H9 (cell line): ENCODE measurements at regions not wholly inside any gene's neighbourhood (a gene's known extent, or its start where the extent isn't known, plus 50 kb on each side); places are given as distances from the start of the nearest gene placed in this dataset.

Experiments used
- DNase-seq: peaks from one replicate; pipeline ENCODE4 v3.0.0-alpha.2; 2017
- H2AFZ ChIP-seq: one replicate; pipeline ENCODE4 v1.6.1; 2013; ENCODE audit warnings: mild to moderate bottlenecking, low read length, control low read depth, moderate library complexity
- H2AK5ac ChIP-seq: 2 replicates; pipeline ENCODE4 v1.6.1; 2013; ENCODE audit warnings: low read length, control low read depth, mixed read lengths; ENCODE audit not compliant: insufficient read length
- H2BK120ac ChIP-seq: one replicate; pipeline ENCODE4 v1.6.1; 2013; ENCODE audit warnings: low read depth, mild to moderate bottlenecking, low read length, control low read depth, inconsistent platforms; ENCODE audit not compliant: poor library complexity, severe bottlenecking
- H2BK12ac ChIP-seq: 2 replicates; pipeline ENCODE4 v1.6.1; 2013; ENCODE audit warnings: low read length, control low read depth, mixed read lengths, low read depth; ENCODE audit not compliant: insufficient read length
- H2BK15ac ChIP-seq: 2 replicates; pipeline ENCODE4 v1.6.1; 2013; ENCODE audit warnings: low read depth, low read length, control low read depth
- H2BK20ac ChIP-seq: one replicate; pipeline ENCODE4 v1.6.1; 2013; ENCODE audit warnings: low read depth, mild to moderate bottlenecking, low read length, control low read depth, inconsistent platforms; ENCODE audit not compliant: poor library complexity, severe bottlenecking
- H2BK5ac ChIP-seq: 2 replicates; pipeline ENCODE4 v1.6.1; 2013; ENCODE audit warnings: low read length, control low read depth, mixed read lengths; ENCODE audit not compliant: insufficient read length
- H3K14ac ChIP-seq: 2 replicates; pipeline ENCODE4 v1.6.1; 2013; ENCODE audit warnings: low read length, control low read depth; ENCODE audit not compliant: insufficient read depth
- H3K18ac ChIP-seq: 2 replicates; pipeline ENCODE4 v1.6.1; 2013; ENCODE audit warnings: low read depth, mild to moderate bottlenecking, mixed read lengths, low read length, control low read depth; ENCODE audit not compliant: insufficient read length
- H3K23ac ChIP-seq: 2 replicates; pipeline ENCODE4 v1.6.1; 2013; ENCODE audit warnings: low read length, control low read depth, mixed read lengths, low read depth; ENCODE audit not compliant: insufficient read length
- H3K23me2 ChIP-seq: 2 replicates; pipeline ENCODE4 v1.6.1; 2013; ENCODE audit warnings: low read depth, mild to moderate bottlenecking, mixed read lengths, low read length, control low read depth; ENCODE audit not compliant: insufficient read length, poor library complexity, severe bottlenecking
- H3K27ac ChIP-seq: 2 replicates; pipeline ENCODE4 v1.5.1; 2013; ENCODE audit warnings: low read length, control low read depth, mixed read lengths, low read depth; ENCODE audit not compliant: insufficient read length
- H3K27me3 ChIP-seq: 2 replicates; pipeline ENCODE4 v1.6.1; 2013; ENCODE audit warnings: low read length, control low read depth, inconsistent platforms; ENCODE audit not compliant: insufficient read depth
- H3K4ac ChIP-seq: 2 replicates; pipeline ENCODE4 v1.6.1; 2013; ENCODE audit warnings: low read depth, mild to moderate bottlenecking, control low read depth, inconsistent platforms, low read length, moderate library complexity
- H3K4me1 ChIP-seq: 2 replicates; pipeline ENCODE4 v1.6.1; 2013; ENCODE audit warnings: low read length, control low read depth, inconsistent platforms; ENCODE audit not compliant: insufficient read depth
- H3K4me2 ChIP-seq: 2 replicates; pipeline ENCODE4 v1.6.1; 2013; ENCODE audit warnings: low read length, control low read depth, mixed read lengths; ENCODE audit not compliant: insufficient read length, insufficient read depth
- H3K56ac ChIP-seq: 2 replicates; pipeline ENCODE4 v1.6.1; 2013; ENCODE audit warnings: low read depth, mild to moderate bottlenecking, mixed read lengths, low read length, control low read depth; ENCODE audit not compliant: insufficient read length
- H3K79me1 ChIP-seq: 2 replicates; pipeline ENCODE4 v1.6.1; 2013; ENCODE audit warnings: low read depth, mild to moderate bottlenecking, moderate library complexity, low read length, control low read depth, inconsistent platforms; ENCODE audit not compliant: insufficient read depth, poor library complexity, severe bottlenecking
- H3K79me2 ChIP-seq: 2 replicates; pipeline ENCODE4 v1.6.1; 2013; ENCODE audit warnings: low read length, control low read depth, inconsistent platforms; ENCODE audit not compliant: insufficient read depth
- H3K9ac ChIP-seq: 2 replicates; pipeline ENCODE4 v1.6.1; 2013; ENCODE audit warnings: low read length, control low read depth, mixed read lengths; ENCODE audit not compliant: insufficient read length; ENCODE audit errors: extremely low read depth
- H3K9me3 ChIP-seq: one replicate; pipeline ENCODE4 v1.6.1; 2013; ENCODE audit warnings: low read depth, low read length, inconsistent platforms; ENCODE audit not compliant: control insufficient read depth
- H3T11ph ChIP-seq: one replicate; pipeline ENCODE4 v1.6.1; 2013; ENCODE audit warnings: mild to moderate bottlenecking, low read length, control low read depth, inconsistent platforms
- H4K20me1 ChIP-seq: one replicate; pipeline ENCODE4 v1.6.1; 2013; ENCODE audit not compliant: control insufficient read depth, insufficient read length, insufficient read depth
- H4K5ac ChIP-seq: 2 replicates; pipeline ENCODE4 v1.6.1; 2013; ENCODE audit warnings: low read depth, mild to moderate bottlenecking, mixed read lengths, low read length, control low read depth; ENCODE audit not compliant: insufficient read length
- H4K8ac ChIP-seq: replicated peaks from 2 replicates; pipeline ENCODE4 v1.6.1; 2013; ENCODE audit warnings: low read length, control low read depth, mixed read lengths, low read depth; ENCODE audit not compliant: insufficient read length
- H4K91ac ChIP-seq: 2 replicates; pipeline ENCODE4 v1.6.1; 2013; ENCODE audit warnings: low read depth, mild to moderate bottlenecking, moderate library complexity, mixed read lengths, low read length, control low read depth; ENCODE audit not compliant: insufficient read length
- H3K27ac Mint-ChIP-seq, 3 experiments: 2 replicates in 2 of 3; 3 replicates in 1 of 3; pipeline ENCODE4 v1.8.0; 2020 to 2021; ENCODE audit warnings: mixed read lengths in 3 of 3, mild to moderate bottlenecking in 1 of 3, moderate library complexity in 1 of 3
- H3K27me3 Mint-ChIP-seq: 2 replicates; pipeline ENCODE4 v1.8.0; 2021; ENCODE audit warnings: low read depth, mild to moderate bottlenecking, moderate library complexity, mixed read lengths
- H3K36me3 Mint-ChIP-seq, 3 experiments: 2 replicates in 2 of 3; 3 replicates in 1 of 3; pipeline ENCODE4 v1.8.0; 2020 to 2021; ENCODE audit warnings: low read depth in 3 of 3, mixed read lengths in 3 of 3; ENCODE audit not compliant: insufficient read depth in 1 of 3
- H3K4me1 Mint-ChIP-seq, 2 experiments: 2 replicates each; pipeline ENCODE4 v1.8.0; 2020; ENCODE audit warnings: mixed read lengths in 2 of 2
- H3K4me3 Mint-ChIP-seq, 2 experiments: 2 replicates in 1 of 2; 3 replicates in 1 of 2; pipeline ENCODE4 v1.8.0; 2020 to 2021; ENCODE audit warnings: mild to moderate bottlenecking in 2 of 2, mixed read lengths in 2 of 2, moderate library complexity in 1 of 2
- H3K9me3 Mint-ChIP-seq, 2 experiments: 2 replicates in 1 of 2; 3 replicates in 1 of 2; pipeline ENCODE4 v1.8.0; 2020; ENCODE audit warnings: mild to moderate bottlenecking in 2 of 2, mixed read lengths in 2 of 2, moderate library complexity in 1 of 2
- WGBS: extraction: QIAGEN DNeasy Blood & Tissue Kit; methylation state at CpG from one replicate; pipeline ENCODE4 v1.1.7; 2013; ENCODE audit warnings: missing lambda C conversion rate, low lambda C conversion rate, mixed read lengths; ENCODE audit not compliant: insufficient read length; ENCODE audit errors: extremely low coverage; 5-methylcytosine and 5-hydroxymethylcytosine counted together
- TF ChIP-seq, protein P1 (sequence below): fragments of 200-600 bp; sonication (generic); conservative IDR thresholded peaks from 3 replicates; pipeline ENCODE4 v1.8.0; 2021; ENCODE audit warnings: antibody characterized with exemption, mild to moderate bottlenecking

DNA sequence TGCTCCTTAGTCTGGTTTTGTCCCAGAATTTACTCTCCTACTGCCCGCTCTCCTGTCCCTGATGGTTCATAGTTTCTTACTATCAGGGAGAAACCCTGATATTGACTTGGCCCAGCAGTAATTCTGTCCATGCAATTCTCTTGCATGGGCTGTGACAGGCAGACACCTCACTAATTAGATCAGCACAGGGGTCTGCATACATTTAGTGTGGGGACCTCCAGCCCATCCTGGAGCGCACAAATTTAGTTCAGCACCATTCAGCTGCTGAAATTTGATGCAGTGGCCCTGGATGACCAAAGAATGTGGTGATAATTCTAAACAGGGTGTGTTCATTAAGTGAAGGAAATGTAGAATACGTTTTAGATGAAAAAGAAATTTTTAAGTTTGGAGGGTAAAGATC lies 555.5 kb upstream of the TBL1XR1 start:
- Histone ChIP-seq H2BK12ac (no peak overlapping the region), H3K9me3 (peaks cover 6% of the 10 kb centered on the region), H4K20me1 (no peaks in the 10 kb centered on the region), H3K79me1 (no peaks in the 10 kb centered on the region), H2BK15ac (no peak overlapping the region), H3K14ac (no peak overlapping the region), H3K4me1 (no peaks in the 10 kb centered on the region), H2AFZ (peak overlapping the region; percentile 48), H3K23ac (no peak overlapping the region), H3K27ac (no peak overlapping the region), H2BK120ac (no peak overlapping the region), H2BK20ac (no peak overlapping the region), H3T11ph (no peak overlapping the region), H3K4ac (no peak overlapping the region), H3K4me2 (no peak overlapping the region), H2AK5ac (no peak overlapping the region), H3K9ac (no peak overlapping the region), H3K27me3 (no peaks in the 10 kb centered on the region), H4K8ac (no peak overlapping the region), H4K91ac (no peak overlapping the region), H4K5ac (no peak overlapping the region), H3K18ac (no peak overlapping the region), H3K79me2 (no peaks in the 10 kb centered on the region), H3K56ac (no peak overlapping the region), H3K23me2 (no peaks in the 10 kb centered on the region), H2BK5ac (no peak overlapping the region)
- TF ChIP-seq, protein P1, sequence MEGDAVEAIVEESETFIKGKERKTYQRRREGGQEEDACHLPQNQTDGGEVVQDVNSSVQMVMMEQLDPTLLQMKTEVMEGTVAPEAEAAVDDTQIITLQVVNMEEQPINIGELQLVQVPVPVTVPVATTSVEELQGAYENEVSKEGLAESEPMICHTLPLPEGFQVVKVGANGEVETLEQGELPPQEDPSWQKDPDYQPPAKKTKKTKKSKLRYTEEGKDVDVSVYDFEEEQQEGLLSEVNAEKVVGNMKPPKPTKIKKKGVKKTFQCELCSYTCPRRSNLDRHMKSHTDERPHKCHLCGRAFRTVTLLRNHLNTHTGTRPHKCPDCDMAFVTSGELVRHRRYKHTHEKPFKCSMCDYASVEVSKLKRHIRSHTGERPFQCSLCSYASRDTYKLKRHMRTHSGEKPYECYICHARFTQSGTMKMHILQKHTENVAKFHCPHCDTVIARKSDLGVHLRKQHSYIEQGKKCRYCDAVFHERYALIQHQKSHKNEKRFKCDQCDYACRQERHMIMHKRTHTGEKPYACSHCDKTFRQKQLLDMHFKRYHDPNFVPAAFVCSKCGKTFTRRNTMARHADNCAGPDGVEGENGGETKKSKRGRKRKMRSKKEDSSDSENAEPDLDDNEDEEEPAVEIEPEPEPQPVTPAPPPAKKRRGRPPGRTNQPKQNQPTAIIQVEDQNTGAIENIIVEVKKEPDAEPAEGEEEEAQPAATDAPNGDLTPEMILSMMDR = no peak
- peaks cover 11 to 15% of the 10 kb centered on the region in 2 experiments for H3K9me3 Mint-ChIP-seq
- H3K4me1 Mint-ChIP-seq = peaks cover 8 to 9% of the 10 kb centered on the region in 2 experiments
- peaks cover 9 to 19% (median 12%) of the 10 kb centered on the region in 3 experiments for H3K36me3 Mint-ChIP-seq
- 100% methylated on average over 1 of the region's 3 CpGs for WGBS
- DNase-seq = no peak
- H3K27ac Mint-ChIP-seq = no peak overlapping the region; a peak in 1 of 7 replicates
- no peak overlapping the region for H3K4me3 Mint-ChIP-seq
- no peaks in the 10 kb centered on the region for H3K27me3 Mint-ChIP-seq
